BJ (cell line): ENCODE measurements at regions not wholly inside any gene's neighbourhood (a gene's known extent, or its start where the extent isn't known, plus 50 kb on each side); places are given as distances from the start of the nearest gene placed in this dataset.

Source experiments
- CTCF ChIA-PET: fragments of 350-600 bp; formaldehyde crosslinking; extraction: SDS; loops from one replicate; lab custom pipeline; 2021; ENCODE audit warnings: antibody characterized with exemption, inconsistent platforms; lab: Yijun Ruan, JAX
- POLR2A ChIA-PET: fragments of 300-600 bp; sonication (Branson Sonifier 250); formaldehyde crosslinking; extraction: SDS; loops from one replicate; lab custom pipeline; 2021; ENCODE audit warnings: antibody characterized with exemption; lab: Charles Lee
- DNase-seq: peaks from one replicate; pipeline ENCODE4 v3.0.0-alpha.2; 2011; ENCODE audit warnings: low read depth
- H3K27me3 ChIP-seq: 2 replicates; pipeline ENCODE4 v1.6.0; 2011; ENCODE audit warnings: low read length; ENCODE audit not compliant: control insufficient read depth, insufficient read depth
- H3K36me3 ChIP-seq: 2 replicates; pipeline ENCODE4 v1.5.1; 2011; ENCODE audit warnings: low read length; ENCODE audit not compliant: control insufficient read depth, insufficient read depth
- H3K4me3 ChIP-seq: 2 replicates; pipeline ENCODE4 v1.5.1; 2011; ENCODE audit warnings: low read depth, mild to moderate bottlenecking, control low read depth, low read length
- TF ChIP-seq, protein P1 (sequence below): IDR thresholded peaks from 2 replicates; pipeline ENCODE4 v1.5.1; 2011; ENCODE audit warnings: low read depth, mild to moderate bottlenecking, control low read depth, inconsistent platforms, low read length, moderate library complexity; ENCODE audit not compliant: insufficient read depth

DNA sequence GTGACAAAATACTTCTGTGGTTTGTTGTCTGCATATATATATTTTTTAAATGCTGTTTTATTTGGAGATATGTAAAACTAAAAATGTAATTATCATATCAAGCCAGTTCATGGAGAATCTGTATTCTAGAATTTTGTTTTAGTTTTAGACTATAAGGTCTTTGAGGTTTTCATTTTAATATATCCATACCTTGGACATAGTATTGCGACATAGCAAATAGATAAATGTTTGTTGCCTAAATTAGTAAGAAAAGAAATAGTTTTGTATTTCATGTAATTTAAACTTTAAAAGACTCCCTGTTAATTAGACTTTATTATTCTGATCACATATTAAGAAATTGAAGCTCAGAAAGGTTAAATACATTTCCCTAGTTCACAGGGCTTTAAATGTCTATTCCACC, 472.9 kb downstream of the GBA3 start:
- no peaks in the 10 kb centered on the region for H3K36me3 ChIP-seq
- TF ChIP-seq, protein P1, sequence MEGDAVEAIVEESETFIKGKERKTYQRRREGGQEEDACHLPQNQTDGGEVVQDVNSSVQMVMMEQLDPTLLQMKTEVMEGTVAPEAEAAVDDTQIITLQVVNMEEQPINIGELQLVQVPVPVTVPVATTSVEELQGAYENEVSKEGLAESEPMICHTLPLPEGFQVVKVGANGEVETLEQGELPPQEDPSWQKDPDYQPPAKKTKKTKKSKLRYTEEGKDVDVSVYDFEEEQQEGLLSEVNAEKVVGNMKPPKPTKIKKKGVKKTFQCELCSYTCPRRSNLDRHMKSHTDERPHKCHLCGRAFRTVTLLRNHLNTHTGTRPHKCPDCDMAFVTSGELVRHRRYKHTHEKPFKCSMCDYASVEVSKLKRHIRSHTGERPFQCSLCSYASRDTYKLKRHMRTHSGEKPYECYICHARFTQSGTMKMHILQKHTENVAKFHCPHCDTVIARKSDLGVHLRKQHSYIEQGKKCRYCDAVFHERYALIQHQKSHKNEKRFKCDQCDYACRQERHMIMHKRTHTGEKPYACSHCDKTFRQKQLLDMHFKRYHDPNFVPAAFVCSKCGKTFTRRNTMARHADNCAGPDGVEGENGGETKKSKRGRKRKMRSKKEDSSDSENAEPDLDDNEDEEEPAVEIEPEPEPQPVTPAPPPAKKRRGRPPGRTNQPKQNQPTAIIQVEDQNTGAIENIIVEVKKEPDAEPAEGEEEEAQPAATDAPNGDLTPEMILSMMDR: no peak
- no peak for DNase-seq
- ChIA-PET CTCF (no interaction called here), POLR2A (no interaction called here)
- H3K4me3 ChIP-seq: no peak overlapping the region
- no peaks in the 10 kb centered on the region for H3K27me3 ChIP-seq

DNA sequence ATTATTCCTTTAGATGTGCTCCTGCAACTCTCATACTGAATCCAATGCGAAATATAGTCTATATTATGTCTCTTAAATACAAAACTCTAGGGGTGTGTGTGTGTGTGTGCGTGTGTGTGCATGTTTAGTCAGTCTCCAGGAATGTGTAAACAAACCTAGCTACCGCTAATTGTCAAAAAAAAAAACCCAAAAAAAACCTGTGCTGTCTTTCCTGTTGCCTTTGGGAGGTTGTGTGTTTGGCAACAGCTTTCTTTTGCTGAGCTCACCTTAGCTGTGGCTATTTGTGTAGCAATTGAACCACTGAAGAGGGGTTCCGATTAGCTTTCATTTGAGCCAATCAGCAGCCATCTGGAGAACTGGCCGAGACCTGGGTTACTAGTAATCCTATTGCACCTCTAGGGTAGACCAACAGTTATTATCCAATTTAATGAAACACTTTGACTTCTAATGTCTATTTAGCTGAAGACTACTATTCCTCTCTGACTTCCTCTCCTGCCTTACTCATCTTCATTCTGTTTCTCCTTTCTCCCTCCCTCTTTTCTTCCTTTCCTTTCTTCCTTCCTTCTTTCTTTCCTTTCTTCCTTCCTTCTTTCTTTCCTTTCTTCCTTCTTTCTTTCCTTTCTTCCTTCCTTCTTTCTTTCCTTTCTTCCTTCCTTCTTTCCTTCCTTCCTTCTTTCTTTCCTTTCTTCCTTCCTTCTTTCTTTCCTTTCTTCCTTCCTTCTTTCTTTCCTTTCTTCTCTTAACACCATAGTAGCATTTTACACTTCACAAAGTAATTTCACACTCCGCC, 471.1 kb downstream of the GBA3 start:
- POLR2A ChIA-PET: no interaction called here
- no peak for DNase-seq

GRCh38 chr4:23162275-23162674, 469.5 kb downstream of the GBA3 start:
- Histone ChIP-seq H3K4me3 (no peak overlapping the region), H3K36me3 (no peaks in the 10 kb centered on the region), H3K27me3 (no peaks in the 10 kb centered on the region)
- ChIA-PET POLR2A (interaction anchor here (0.6 kb wide), 2 partner anchors 52 to 1481 kb away, joined by 6 to 11 read pairs; no protein-coding TSS in a partner anchor), CTCF (no interaction called here)
- TF ChIP-seq, protein P1: no peak
- DNase-seq: no peak

More for the DNA sequence above, 471.1 kb downstream of the GBA3 start:
- Histone ChIP-seq H3K4me3 (no peak overlapping the region), H3K36me3 (no peaks in the 10 kb centered on the region), H3K27me3 (no peaks in the 10 kb centered on the region)
- CTCF ChIA-PET: no interaction called here
- TF ChIP-seq, protein P1: no peak

- no peak overlapping the region for H3K4me3 ChIP-seq
- H3K36me3 ChIP-seq: no peaks in the 10 kb centered on the region
- ChIA-PET POLR2A (no interaction called here), CTCF (interaction anchor here (1.9 kb wide), 1 partner anchor 26 kb away, joined by 6 read pairs; no protein-coding TSS in a partner anchor)
- DNase-seq: no peak
- TF ChIP-seq, protein P1: no peak
- no peaks in the 10 kb centered on the region for H3K27me3 ChIP-seq
These were observed 469.1 kb downstream of the GBA3 start for GRCh38 chr4:23161787-23162186.

DNA sequence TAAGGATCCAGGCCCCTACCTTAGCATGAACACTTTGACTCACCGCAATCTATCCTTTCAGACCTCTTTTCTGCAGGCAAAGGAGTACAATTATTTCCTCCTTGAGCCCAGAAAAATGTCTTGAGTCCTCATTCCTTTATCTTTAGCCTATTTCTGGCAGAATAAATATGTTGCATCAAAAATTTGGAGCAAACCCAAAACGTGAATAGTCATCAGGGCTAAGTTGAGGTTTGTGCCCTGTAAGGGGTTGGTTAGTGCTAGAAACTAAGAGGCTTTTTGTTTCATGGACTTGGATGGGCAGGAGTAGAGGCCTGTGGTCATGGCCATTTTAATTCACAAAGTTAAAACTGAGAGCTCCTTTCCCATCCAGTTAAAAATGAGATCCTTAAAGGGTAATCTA, 460.3 kb downstream of the GBA3 start:
- DNase-seq: no peak
- Histone ChIP-seq H3K27me3 (no peaks in the 10 kb centered on the region), H3K4me3 (no peak overlapping the region), H3K36me3 (no peaks in the 10 kb centered on the region)
- TF ChIP-seq, protein P1: no peak
- CTCF ChIA-PET: no interaction called here
- POLR2A ChIA-PET: no interaction called here
